Peyer's patch (tissue), 4 donors: ENCODE measurements at regions not wholly inside any gene's neighbourhood (a gene's known extent, or its start where the extent isn't known, plus 50 kb on each side); places are given as distances from the start of the nearest gene placed in this dataset.

Experiments used
- CTCF ChIP-seq, 6 experiments: fragments of 450-650 bp in 4 of 6; fragments of 200-600 bp in 2 of 6; sonication (generic) in 1 of 6; IDR thresholded peaks; one replicate each; pipeline ENCODE4 v1.5.1; 2017 to 2019; ENCODE audit warnings: antibody characterized with exemption in 6 of 6, mild to moderate bottlenecking in 3 of 6, moderate library complexity in 1 of 6
- POLR2A ChIP-seq, 2 donors: fragments of 450-650 bp; IDR thresholded peaks; one replicate each; pipeline ENCODE4 v1.5.1; 2017; ENCODE audit warnings: antibody characterized with exemption in 2 of 2, mild to moderate bottlenecking in 2 of 2, moderate library complexity in 2 of 2

GRCh38 chr20:19889011-19889953 is 127.9 kb upstream of the NAA20 start:
- TF ChIP-seq CTCF (IDR thresholded peaks at IDR 0.05) (no peak), POLR2A (IDR thresholded peaks at IDR 0.05) (peak; percentile 24 to 53)
